ENCODE measurements at regions not wholly inside any gene's neighbourhood (a gene's known extent, or its start where the extent isn't known, plus 50 kb on each side); places are given as distances from the start of the nearest gene placed in this dataset.

DNA sequence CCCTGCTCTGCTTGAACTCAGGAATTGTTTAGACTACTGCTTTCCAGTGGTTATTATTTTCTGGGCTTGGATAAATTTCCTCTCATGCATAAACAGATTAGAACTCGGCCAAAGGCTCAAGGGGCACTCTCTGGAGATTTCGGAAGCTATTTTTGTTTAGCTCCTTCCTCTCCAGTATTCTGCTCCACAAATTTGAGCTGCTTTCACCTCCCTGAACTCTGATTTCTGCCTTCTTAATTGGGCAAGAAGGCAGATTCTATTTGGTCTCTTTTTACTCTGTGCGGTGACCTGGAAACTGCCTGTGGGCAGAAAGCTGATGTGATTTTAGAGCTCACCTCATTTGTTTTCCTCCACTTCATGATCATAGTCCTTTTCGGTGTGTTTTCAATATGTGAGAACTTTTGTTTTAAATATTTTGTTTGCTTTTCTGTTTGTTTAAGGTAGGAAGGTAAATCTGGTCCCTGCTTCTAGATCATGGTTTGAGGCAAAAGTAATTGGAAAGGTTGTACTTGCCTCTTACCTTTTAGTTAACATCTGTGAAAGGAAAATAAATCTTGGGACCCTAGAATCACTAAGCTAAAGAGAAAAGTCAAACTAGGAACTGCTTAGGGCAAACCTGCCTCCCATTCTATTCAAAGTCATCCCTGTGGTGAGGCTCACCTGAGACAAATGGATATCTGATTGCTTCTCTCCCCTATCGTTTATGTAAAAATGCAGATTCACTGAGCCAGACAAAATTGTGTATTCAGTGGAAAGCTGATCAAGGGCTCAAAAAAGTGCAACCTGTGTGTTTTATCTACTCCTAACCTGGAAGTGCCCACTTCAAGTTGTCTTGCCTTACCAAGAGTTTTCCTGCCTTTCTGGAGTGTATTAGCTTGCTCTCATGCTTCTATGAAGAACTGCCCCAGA, 714.7 kb upstream of the PCDH20 start:
- H3K4me3 ChIP-seq (ENCODE audit: insufficient read depth, low read length, poor library complexity, severe bottlenecking), result no peak overlapping the region
- no peak overlapping the region for H2AFZ ChIP-seq (ENCODE audit: low read depth, low read length, severe bottlenecking)
- H3K27me3 ChIP-seq (ENCODE audit: low read length), result no peaks in the 10 kb centered on the region
- TF ChIP-seq EZH2phosphoT487 (conservative IDR thresholded peaks at IDR 0.05; ENCODE audit: low read length), result no peak
- TF ChIP-seq, protein P1, sequence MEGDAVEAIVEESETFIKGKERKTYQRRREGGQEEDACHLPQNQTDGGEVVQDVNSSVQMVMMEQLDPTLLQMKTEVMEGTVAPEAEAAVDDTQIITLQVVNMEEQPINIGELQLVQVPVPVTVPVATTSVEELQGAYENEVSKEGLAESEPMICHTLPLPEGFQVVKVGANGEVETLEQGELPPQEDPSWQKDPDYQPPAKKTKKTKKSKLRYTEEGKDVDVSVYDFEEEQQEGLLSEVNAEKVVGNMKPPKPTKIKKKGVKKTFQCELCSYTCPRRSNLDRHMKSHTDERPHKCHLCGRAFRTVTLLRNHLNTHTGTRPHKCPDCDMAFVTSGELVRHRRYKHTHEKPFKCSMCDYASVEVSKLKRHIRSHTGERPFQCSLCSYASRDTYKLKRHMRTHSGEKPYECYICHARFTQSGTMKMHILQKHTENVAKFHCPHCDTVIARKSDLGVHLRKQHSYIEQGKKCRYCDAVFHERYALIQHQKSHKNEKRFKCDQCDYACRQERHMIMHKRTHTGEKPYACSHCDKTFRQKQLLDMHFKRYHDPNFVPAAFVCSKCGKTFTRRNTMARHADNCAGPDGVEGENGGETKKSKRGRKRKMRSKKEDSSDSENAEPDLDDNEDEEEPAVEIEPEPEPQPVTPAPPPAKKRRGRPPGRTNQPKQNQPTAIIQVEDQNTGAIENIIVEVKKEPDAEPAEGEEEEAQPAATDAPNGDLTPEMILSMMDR (IDR thresholded peaks at IDR 0.05; ENCODE audit: insufficient read depth, low read length, poor library complexity, severe bottlenecking), result no peak
- no peaks in the 10 kb centered on the region for H3F3A ChIP-seq (ENCODE audit: insufficient read depth)
- H3K27ac ChIP-seq (ENCODE audit: low read depth, low read length), result no peak overlapping the region
- no peaks in the 10 kb centered on the region for H3K9me2 ChIP-seq (replicated peaks; ENCODE audit: insufficient read depth, low read length)
- H3K36me3 ChIP-seq (ENCODE audit: low read length), result peaks cover 1% of the 10 kb centered on the region; the same call in 1 of the 2 replicates
- no peaks in the 10 kb centered on the region; the same call in 1 of the 2 replicates for H3K9me3 ChIP-seq (ENCODE audit: insufficient read depth, low read length)
- H3K79me2 ChIP-seq (ENCODE audit: insufficient read depth, low read length), result no peaks in the 10 kb centered on the region
- no peak overlapping the region for H3K9ac ChIP-seq (ENCODE audit: low read length)
- no peak overlapping the region for H3K4me2 ChIP-seq (ENCODE audit: low read depth, low read length, poor library complexity, severe bottlenecking)
- H4K20me1 ChIP-seq (ENCODE audit: low read depth, low read length), result no peaks in the 10 kb centered on the region

DNA sequence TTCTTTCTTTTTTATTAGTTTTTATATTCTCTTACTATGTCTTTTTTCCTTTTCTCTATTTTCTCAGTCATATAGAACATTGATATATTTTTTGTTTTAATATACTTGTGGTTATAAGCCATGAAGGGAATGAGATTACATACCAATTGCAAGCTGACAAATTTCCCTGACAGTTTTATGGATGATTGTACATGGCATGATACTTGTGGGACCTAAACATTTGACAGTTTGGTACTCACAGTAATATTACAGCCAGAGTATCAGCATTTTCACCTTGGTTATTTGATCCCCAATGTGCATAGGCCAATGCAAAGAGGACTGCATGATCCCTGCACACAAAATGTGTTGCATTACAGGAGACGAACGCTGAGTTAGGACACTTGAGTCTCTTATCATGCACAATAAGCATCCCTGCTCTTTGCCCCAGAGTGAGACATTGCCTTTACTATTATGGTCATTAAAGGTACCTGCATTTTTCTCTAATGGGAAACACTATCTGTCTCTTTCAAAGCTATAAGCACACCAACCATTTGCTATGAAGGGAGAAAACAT, 713.4 kb upstream of the PCDH20 start:
- no peak for TF ChIP-seq EZH2phosphoT487 (conservative IDR thresholded peaks at IDR 0.05; ENCODE audit: low read length)
- TF ChIP-seq, protein P1 (IDR thresholded peaks at IDR 0.05; ENCODE audit: insufficient read depth, low read length, poor library complexity, severe bottlenecking), result no peak
- H3K27me3 ChIP-seq (ENCODE audit: low read length), result no peaks in the 10 kb centered on the region
- no peak overlapping the region for H3K4me2 ChIP-seq (ENCODE audit: low read depth, low read length, poor library complexity, severe bottlenecking)
- peaks cover 8% of the 10 kb centered on the region; the same call in 1 of the 2 replicates for H3K36me3 ChIP-seq (ENCODE audit: low read length)
- no peaks in the 10 kb centered on the region for H3K79me2 ChIP-seq (ENCODE audit: insufficient read depth, low read length)
- H3K4me3 ChIP-seq (ENCODE audit: insufficient read depth, low read length, poor library complexity, severe bottlenecking), result no peak overlapping the region
- no peaks in the 10 kb centered on the region for H3F3A ChIP-seq (ENCODE audit: insufficient read depth)
- H2AFZ ChIP-seq (ENCODE audit: low read depth, low read length, severe bottlenecking), result no peak overlapping the region
- no peaks in the 10 kb centered on the region; the same call in 1 of the 2 replicates for H3K9me3 ChIP-seq (ENCODE audit: insufficient read depth, low read length)
- H3K27ac ChIP-seq (ENCODE audit: low read depth, low read length), result no peak overlapping the region
- H3K9ac ChIP-seq (ENCODE audit: low read length), result no peak overlapping the region
- H3K9me2 ChIP-seq (replicated peaks; ENCODE audit: insufficient read depth, low read length), result no peaks in the 10 kb centered on the region
- no peaks in the 10 kb centered on the region for H4K20me1 ChIP-seq (ENCODE audit: low read depth, low read length)

- no peak overlapping the region for H3K27ac ChIP-seq (ENCODE audit: low read depth, low read length)
- no peaks in the 10 kb centered on the region for H4K20me1 ChIP-seq (ENCODE audit: low read depth, low read length)
- TF ChIP-seq, protein P1 (IDR thresholded peaks at IDR 0.05; ENCODE audit: insufficient read depth, low read length, poor library complexity, severe bottlenecking), result no peak
- no peak for TF ChIP-seq EZH2phosphoT487 (conservative IDR thresholded peaks at IDR 0.05; ENCODE audit: low read length)
- H3K9me2 ChIP-seq (replicated peaks; ENCODE audit: insufficient read depth, low read length), result no peaks in the 10 kb centered on the region
- H3K4me3 ChIP-seq (ENCODE audit: insufficient read depth, low read length, poor library complexity, severe bottlenecking), result no peak overlapping the region
- H3K4me2 ChIP-seq (ENCODE audit: low read depth, low read length, poor library complexity, severe bottlenecking), result no peak overlapping the region
- no peaks in the 10 kb centered on the region for H3K79me2 ChIP-seq (ENCODE audit: insufficient read depth, low read length)
- no peak overlapping the region for H2AFZ ChIP-seq (ENCODE audit: low read depth, low read length, severe bottlenecking)
- H3K9me3 ChIP-seq (ENCODE audit: insufficient read depth, low read length), result peaks cover 7% of the 10 kb centered on the region; the same call in 1 of the 2 replicates
- no peaks in the 10 kb centered on the region for H3K27me3 ChIP-seq (ENCODE audit: low read length)
- no peaks in the 10 kb centered on the region for H3F3A ChIP-seq (ENCODE audit: insufficient read depth)
- H3K36me3 ChIP-seq (ENCODE audit: low read length), result peaks cover 8% of the 10 kb centered on the region; the same call in 1 of the 2 replicates
- no peak overlapping the region for H3K9ac ChIP-seq (ENCODE audit: low read length)
Observed at GRCh38 chr13:62126400-62126799, 710.8 kb upstream of the PCDH20 start.

Measured in SU-DHL-6 (cell line).